A673 (cell line): ENCODE measurements at regions not wholly inside any gene's neighbourhood (a gene's known extent, or its start where the extent isn't known, plus 50 kb on each side); places are given as distances from the start of the nearest gene placed in this dataset.

ENCODE experiments used
- BruUV-seq: library from RNA; stranded (reverse); fragments of 400-500 nt; replicated peaks from 2 replicates; lab custom pipeline; 2021; lab: Mats Ljungman, UMichigan
- CTCF ChIA-PET: fragments of 300-600 bp; sonication (Branson Sonifier 250); formaldehyde crosslinking; loops from one replicate; lab custom pipeline; 2022; ENCODE audit warnings: antibody characterized with exemption; lab: Charles Lee
- POLR2A ChIA-PET: fragments of 300-600 bp; sonication (Branson Sonifier 250); formaldehyde crosslinking; loops from one replicate; lab custom pipeline; 2022; ENCODE audit warnings: antibody characterized with exemption; ENCODE audit not compliant: low non-redundant PET; lab: Charles Lee
- DNase-seq: peaks from one replicate; pipeline ENCODE4 v3.0.0-alpha.2; 2015; ENCODE audit warnings: low spot score
- H3K27ac ChIP-seq: fragments of 200-600 bp; sonication (generic); 2 replicates; pipeline ENCODE4 v1.5.1; 2016; ENCODE audit warnings: mixed run types, low read depth, mild to moderate bottlenecking, mixed read lengths, antibody characterized with exemption, low read length; ENCODE audit not compliant: poor library complexity, severe bottlenecking
- H3K27me3 ChIP-seq: fragments of 200-600 bp; sonication (generic); replicated peaks from 2 replicates; pipeline ENCODE4 v1.6.1; 2017; ENCODE audit warnings: mixed run types, low read depth, mild to moderate bottlenecking, mixed read lengths, antibody characterized with exemption, low read length; ENCODE audit not compliant: insufficient read depth, poor library complexity
- H3K36me3 ChIP-seq: fragments of 200-600 bp; sonication (generic); 2 replicates; pipeline ENCODE4 v1.6.1; 2016; ENCODE audit warnings: mixed run types, mild to moderate bottlenecking, mixed read lengths, antibody characterized with exemption, low read length; ENCODE audit not compliant: insufficient read depth, poor library complexity, severe bottlenecking
- H3K4me1 ChIP-seq: fragments of 200-600 bp; sonication (generic); 2 replicates; pipeline ENCODE4 v1.6.1; 2017; ENCODE audit warnings: mixed run types, mild to moderate bottlenecking, mixed read lengths, antibody characterized with exemption, low read length; ENCODE audit not compliant: insufficient read depth, poor library complexity, severe bottlenecking
- H3K4me3 ChIP-seq: fragments of 200-600 bp; sonication (generic); 2 replicates; pipeline ENCODE4 v1.5.1; 2016; ENCODE audit warnings: low read depth, mixed run types, mild to moderate bottlenecking, mixed read lengths, low read length; ENCODE audit not compliant: poor library complexity, severe bottlenecking
- H3K9me3 ChIP-seq: fragments of 200-600 bp; sonication (generic); 2 replicates; pipeline ENCODE4 v1.6.1; 2016; ENCODE audit warnings: mixed run types, low read depth, mild to moderate bottlenecking, mixed read lengths, antibody characterized with exemption, low read length; ENCODE audit not compliant: poor library complexity, severe bottlenecking
- EZH2 ChIP-seq: fragments of 200-600 bp; sonication (generic); IDR thresholded peaks from 2 replicates; pipeline ENCODE4 v1.6.1; 2017; ENCODE audit warnings: borderline replicate concordance, low read depth, mild to moderate bottlenecking, mixed read lengths, antibody characterized with exemption, low read length; ENCODE audit not compliant: poor library complexity, severe bottlenecking
- intact Hi-C: fragments of 100-400 bp; cut with micrococcal nuclease; formaldehyde crosslinking; loops from one replicate; pipeline ENCODE4 v1.10.0; 2022; ENCODE audit not compliant: unreplicated experiment
- TF ChIP-seq, protein P1 (sequence below): fragments of 300-800, 200-600 bp; sonication (generic); conservative IDR thresholded peaks from 2 replicates; pipeline ENCODE4 v1.5.1; 2017; ENCODE audit warnings: low read depth, mild to moderate bottlenecking, antibody characterized with exemption, low read length, moderate library complexity, mixed read lengths

GRCh38 chr5:18900644-18901043 lies 1087.4 kb downstream of the CDH18 start:
- H3K4me3 ChIP-seq: no peak overlapping the region
- intact Hi-C loops: no loop called here
- no peak for TF ChIP-seq EZH2
- TF ChIP-seq, protein P1, sequence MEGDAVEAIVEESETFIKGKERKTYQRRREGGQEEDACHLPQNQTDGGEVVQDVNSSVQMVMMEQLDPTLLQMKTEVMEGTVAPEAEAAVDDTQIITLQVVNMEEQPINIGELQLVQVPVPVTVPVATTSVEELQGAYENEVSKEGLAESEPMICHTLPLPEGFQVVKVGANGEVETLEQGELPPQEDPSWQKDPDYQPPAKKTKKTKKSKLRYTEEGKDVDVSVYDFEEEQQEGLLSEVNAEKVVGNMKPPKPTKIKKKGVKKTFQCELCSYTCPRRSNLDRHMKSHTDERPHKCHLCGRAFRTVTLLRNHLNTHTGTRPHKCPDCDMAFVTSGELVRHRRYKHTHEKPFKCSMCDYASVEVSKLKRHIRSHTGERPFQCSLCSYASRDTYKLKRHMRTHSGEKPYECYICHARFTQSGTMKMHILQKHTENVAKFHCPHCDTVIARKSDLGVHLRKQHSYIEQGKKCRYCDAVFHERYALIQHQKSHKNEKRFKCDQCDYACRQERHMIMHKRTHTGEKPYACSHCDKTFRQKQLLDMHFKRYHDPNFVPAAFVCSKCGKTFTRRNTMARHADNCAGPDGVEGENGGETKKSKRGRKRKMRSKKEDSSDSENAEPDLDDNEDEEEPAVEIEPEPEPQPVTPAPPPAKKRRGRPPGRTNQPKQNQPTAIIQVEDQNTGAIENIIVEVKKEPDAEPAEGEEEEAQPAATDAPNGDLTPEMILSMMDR: no peak
- H3K4me1 ChIP-seq: no peaks in the 10 kb centered on the region
- no TSS peak for BruUV-seq
- no peaks in the 10 kb centered on the region for H3K36me3 ChIP-seq
- DNase-seq: no peak
- no peaks in the 10 kb centered on the region for H3K9me3 ChIP-seq
- H3K27me3 ChIP-seq: no peaks in the 10 kb centered on the region
- ChIA-PET POLR2A (no interaction called here), CTCF (no interaction called here)
- H3K27ac ChIP-seq: no peak overlapping the region

- BruUV-seq: no TSS peak
- Histone ChIP-seq H3K27me3 (no peaks in the 10 kb centered on the region), H3K9me3 (no peaks in the 10 kb centered on the region), H3K4me3 (no peak overlapping the region), H3K36me3 (no peaks in the 10 kb centered on the region), H3K4me1 (no peaks in the 10 kb centered on the region), H3K27ac (no peak overlapping the region)
- intact Hi-C loops: no loop called here
- ChIA-PET POLR2A (no interaction called here), CTCF (no interaction called here)
- no peak for DNase-seq
- TF ChIP-seq, protein P1: no peak
- TF ChIP-seq EZH2: no peak
Observed at GRCh38 chr5:18920966-18921365, 1067.0 kb downstream of the CDH18 start.

DNA sequence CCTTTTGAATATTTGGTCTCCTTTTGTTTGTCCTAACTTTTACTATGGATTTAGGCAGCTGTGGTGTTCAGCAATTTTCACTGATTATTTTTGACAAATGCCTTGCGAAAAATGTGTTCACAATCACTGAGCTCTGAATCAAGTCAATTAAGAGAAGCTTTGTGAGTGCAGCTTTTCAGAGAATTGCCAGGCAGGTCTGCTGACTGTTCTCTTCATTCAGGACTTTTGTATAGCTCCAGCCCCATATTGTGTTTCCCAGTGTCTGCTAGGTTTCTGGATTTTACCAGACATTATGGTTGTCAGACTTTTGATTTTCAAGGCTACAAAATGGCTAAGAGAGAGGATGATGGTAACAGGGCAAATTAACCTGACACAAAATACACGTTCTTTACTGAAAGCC lies 1055.9 kb downstream of the CDH18 start:
- Histone ChIP-seq H3K4me1 (no peaks in the 10 kb centered on the region), H3K27me3 (no peaks in the 10 kb centered on the region), H3K9me3 (no peaks in the 10 kb centered on the region), H3K4me3 (no peak overlapping the region), H3K36me3 (no peaks in the 10 kb centered on the region), H3K27ac (no peak overlapping the region)
- CTCF ChIA-PET: no interaction called here
- no TSS peak for BruUV-seq
- TF ChIP-seq EZH2: no peak
- TF ChIP-seq, protein P1: no peak
- POLR2A ChIA-PET: no interaction called here
- no peak for DNase-seq
- intact Hi-C loops: no loop called here
